Stimulated activated CD8-positive, alpha-beta memory T cell treated with anti-CD3 and anti-CD28 coated beads, Interleukin-7, amount 100 ng/mL, for 48 hours (primary cell): ENCODE measurements at regions not wholly inside any gene's neighbourhood (a gene's known extent, or its start where the extent isn't known, plus 50 kb on each side); places are given as distances from the start of the nearest gene placed in this dataset.

Experiments used
- DNase-seq, 2 donors: peaks; one replicate each; pipeline ENCODE4 v3.0.0-alpha.2; 2020; ENCODE audit warnings: low read depth in 1 of 2; ENCODE audit errors: extremely low read depth in 1 of 2

- no peak for DNase-seq
Observed at GRCh38 chr10:43963379-43963778, 314.7 kb upstream of the ZNF32 start.

- DNase-seq = no peak
Observed at GRCh38 chr10:43962346-43963191, 313.9 kb upstream of the ZNF32 start.

GRCh38 chr10:43961523-43962345, 313.1 kb upstream of the ZNF32 start:
- DNase-seq = no peak

GRCh38 chr10:43960981-43961380, 312.3 kb upstream of the ZNF32 start:
- DNase-seq = no peak

- no peak for DNase-seq
Observed at GRCh38 chr10:43960477-43960876, 311.8 kb upstream of the ZNF32 start.

- DNase-seq = no peak
Observed at GRCh38 chr10:43960135-43960415, 311.4 kb upstream of the ZNF32 start.

- DNase-seq = no peak
Observed at GRCh38 chr10:43959364-43960134, 310.9 kb upstream of the ZNF32 start.

- no peak for DNase-seq
Observed at GRCh38 chr10:43958964-43959363, 310.3 kb upstream of the ZNF32 start.

- DNase-seq = no peak
Observed at GRCh38 chr10:43958071-43958432, 309.4 kb upstream of the ZNF32 start.

GRCh38 chr10:43957267-43958070, 308.8 kb upstream of the ZNF32 start:
- no peak for DNase-seq

GRCh38 chr10:43955978-43956377, 307.3 kb upstream of the ZNF32 start:
- DNase-seq = no peak

GRCh38 chr10:43955002-43955596, 306.4 kb upstream of the ZNF32 start:
- DNase-seq = no peak

GRCh38 chr10:43953672-43954071, 305.0 kb upstream of the ZNF32 start:
- no peak for DNase-seq

- no peak for DNase-seq
Observed at GRCh38 chr10:43952760-43953159, 304.1 kb upstream of the ZNF32 start.

- DNase-seq = no peak
Observed at GRCh38 chr10:43949351-43949750, 300.7 kb upstream of the ZNF32 start.

GRCh38 chr10:43946445-43946844, 297.8 kb upstream of the ZNF32 start:
- no peak for DNase-seq

GRCh38 chr10:43945908-43946307, 297.2 kb upstream of the ZNF32 start:
- DNase-seq = no peak

GRCh38 chr10:43945094-43945730, 296.5 kb upstream of the ZNF32 start:
- DNase-seq = no peak

GRCh38 chr10:43944381-43945093, 295.9 kb upstream of the ZNF32 start:
- DNase-seq = no peak
